ENCODE measurements at regions not wholly inside any gene's neighbourhood (a gene's known extent, or its start where the extent isn't known, plus 50 kb on each side); places are given as distances from the start of the nearest gene placed in this dataset.

DNA sequence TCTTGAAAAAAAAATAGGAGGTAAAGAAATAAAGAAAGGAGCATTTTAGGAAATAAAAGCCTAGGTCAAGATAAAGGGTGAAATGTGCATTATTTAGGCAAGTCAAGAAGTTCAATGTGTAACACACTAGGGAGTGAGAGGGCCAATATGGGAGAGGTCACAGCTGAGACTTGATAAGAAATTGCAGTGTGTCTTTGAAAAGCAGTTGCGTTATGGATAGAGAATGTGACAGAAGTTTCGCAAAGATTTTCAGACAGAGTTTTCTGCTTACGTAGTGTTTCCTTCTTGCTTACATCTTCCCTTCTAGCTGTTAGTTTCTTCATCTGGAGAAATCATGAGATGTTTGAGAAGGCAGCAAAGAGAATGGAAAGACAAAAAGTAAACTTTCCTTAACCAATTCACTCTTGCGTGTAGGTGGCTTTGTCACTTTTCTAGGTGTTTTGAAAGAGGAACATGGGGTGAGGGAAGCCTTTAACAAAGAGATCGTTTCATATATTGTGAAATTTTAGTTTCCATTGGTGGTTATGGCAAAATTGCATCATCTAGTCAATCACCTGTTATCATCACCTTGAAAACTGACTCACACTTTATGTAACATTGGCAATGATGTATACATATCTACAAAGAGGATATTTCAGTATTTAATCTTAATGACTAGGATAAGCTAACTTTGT, 975.5 kb downstream of the OLFM4 start:
- TF ChIP-seq POLR2AphosphoS5 (IDR thresholded peaks at IDR 0.05; ENCODE audit: borderline replicate concordance, low read depth, low read length): no peak
- no peak for TF ChIP-seq EZH2 (IDR thresholded peaks at IDR 0.05)
- no peak for TF ChIP-seq FOXP2 (optimal IDR thresholded peaks at IDR 0.05; ENCODE audit: control extremely low read depth, extremely low read length, insufficient read depth)
